ENCODE measurements at regions not wholly inside any gene's neighbourhood (a gene's known extent, or its start where the extent isn't known, plus 50 kb on each side); places are given as distances from the start of the nearest gene placed in this dataset.

DNA sequence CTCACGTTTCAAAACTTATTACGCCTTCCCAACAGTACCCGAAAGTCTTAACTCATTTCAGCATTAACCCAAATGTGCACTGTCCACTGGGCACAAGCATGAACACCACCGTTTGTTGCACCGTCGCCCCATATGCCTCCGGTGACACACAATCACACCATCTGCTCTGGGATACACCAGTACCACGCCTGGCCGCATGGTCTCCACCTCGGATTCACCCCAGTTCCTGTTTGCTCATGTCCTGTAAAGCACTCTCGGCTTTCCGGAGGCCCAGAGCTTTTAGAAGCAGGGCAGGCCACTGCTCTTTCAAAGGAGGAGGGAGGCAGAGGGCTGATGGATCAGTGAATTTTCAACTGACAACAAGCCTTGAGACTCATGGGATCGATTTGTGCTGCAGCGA is 1570.0 kb upstream of the DEFB115 start:
- TF ChIP-seq ZFX (IDR thresholded peaks at IDR 0.05; ENCODE audit: borderline replicate concordance), result no peak
- TF ChIP-seq CTCF (IDR thresholded peaks at IDR 0.05), result no peak
- no peak overlapping the region for H3K27ac ChIP-seq

DNA sequence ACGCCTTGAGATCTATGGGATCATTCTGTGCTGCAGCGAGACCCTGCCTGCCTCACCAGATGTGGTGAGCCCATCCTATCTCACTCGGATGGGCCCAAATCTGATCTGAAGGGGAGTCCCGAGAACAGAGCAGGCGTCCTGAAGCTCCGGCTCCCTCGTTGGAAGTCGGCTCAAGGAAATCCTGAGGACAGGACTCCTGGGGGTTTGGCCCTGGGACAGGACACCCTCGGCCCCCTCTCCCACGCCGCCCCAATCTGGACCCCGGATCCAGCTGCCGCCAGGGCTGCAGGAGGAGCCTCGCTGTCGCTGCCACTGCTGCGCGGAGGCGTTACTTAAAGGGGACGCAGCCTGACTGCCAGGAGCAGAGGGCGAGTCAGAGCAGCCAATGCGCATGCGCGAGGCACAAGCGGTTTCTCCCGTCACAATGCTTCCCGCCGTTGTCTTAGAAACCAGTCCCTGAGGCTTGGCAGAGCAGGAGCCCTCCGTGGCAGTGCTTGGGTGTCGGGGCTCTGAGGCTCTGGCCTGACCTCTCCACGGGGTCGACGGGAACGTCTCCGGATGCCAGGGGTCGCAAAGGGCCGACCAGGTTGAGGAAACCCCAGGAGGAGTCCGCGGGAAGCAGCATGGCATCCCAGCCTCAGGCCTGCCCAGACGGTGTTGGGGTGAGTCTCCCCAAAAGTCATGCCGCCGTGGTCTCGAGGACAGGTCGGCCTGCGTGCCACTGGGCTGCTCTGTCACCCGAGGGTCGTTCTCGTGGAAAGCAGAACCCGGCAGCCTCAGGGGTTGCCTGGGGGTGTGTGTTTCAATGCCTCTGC is 1567.8 kb upstream of the DEFB115 start:
- no peak overlapping the region for H3K27ac ChIP-seq
- no peak for TF ChIP-seq ZFX (IDR thresholded peaks at IDR 0.05; ENCODE audit: borderline replicate concordance)
- no peak for TF ChIP-seq CTCF (IDR thresholded peaks at IDR 0.05)

DNA sequence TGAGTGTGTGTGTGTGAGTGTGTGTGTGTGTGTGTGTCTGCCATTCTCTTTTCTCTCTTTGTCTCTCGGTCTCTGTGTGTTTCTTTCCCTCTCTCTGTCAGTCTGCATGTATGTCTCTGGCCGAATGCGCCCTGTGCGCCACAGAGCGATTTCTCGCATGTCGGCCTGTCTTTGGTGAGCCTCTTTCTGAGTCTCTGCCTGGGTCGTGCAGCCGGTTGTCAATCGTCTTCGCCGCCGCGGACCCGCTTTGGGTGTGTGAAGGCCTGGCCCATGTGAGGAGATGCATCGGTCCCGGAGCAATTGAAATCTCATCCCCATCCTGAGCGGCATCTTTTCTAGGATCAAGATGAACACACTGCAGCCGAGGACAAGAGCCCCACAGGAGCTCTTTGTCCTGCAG is 1567.2 kb upstream of the DEFB115 start:
- H3K27ac ChIP-seq, result no peak overlapping the region
- TF ChIP-seq CTCF (IDR thresholded peaks at IDR 0.05), result no peak
- no peak for TF ChIP-seq ZFX (IDR thresholded peaks at IDR 0.05; ENCODE audit: borderline replicate concordance)

DNA sequence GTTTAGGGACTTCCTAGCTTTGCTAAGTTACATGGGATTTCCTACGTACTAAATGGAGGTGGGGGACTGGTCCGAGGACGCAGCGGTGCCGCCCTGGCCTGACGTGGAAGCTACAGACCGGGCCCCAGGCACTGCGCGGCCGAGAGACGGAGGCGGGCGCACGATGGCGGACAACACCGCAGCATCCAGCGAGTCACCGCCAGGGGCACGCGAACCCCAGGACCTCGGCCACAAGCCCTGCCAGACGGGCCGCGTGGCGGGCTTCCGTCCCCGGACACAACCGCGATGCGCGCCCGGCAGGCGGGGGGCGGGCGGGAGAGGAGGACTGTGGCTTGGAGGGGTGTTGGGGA is 1516.9 kb upstream of the DEFB115 start:
- no peak overlapping the region for H3K27ac ChIP-seq
- TF ChIP-seq ZFX (IDR thresholded peaks at IDR 0.05; ENCODE audit: borderline replicate concordance) (no peak), CTCF (IDR thresholded peaks at IDR 0.05) (no peak)

DNA sequence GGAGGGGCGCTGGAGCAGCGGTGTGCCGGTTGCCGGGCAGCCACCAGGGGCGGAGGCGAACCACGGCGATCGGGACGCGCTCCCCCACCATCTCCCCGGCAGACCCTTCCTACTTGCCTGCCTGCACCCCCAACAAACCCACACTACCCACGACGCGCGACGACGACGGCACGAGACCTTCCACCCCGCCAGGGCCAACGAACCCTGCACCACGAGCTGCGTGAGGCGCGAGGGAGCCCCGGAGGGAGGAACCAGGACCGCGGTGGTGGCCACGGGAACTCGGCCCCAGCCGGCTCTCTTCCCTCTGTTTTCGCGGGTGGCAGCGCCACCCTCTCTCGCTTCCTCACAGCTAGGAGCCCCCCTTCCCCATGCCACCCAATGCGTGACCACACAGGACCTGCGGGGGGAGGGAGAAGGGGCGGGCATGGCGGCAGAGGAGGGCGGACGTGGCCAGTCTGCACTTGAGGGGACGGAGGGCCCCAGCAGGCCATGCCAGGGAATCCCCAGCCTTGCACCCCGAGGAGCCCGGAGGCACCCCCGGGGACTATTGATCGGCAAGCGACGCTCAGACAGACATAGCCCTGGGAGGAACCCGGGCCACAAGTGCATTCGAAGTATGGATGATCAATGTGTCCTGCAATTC is 1516.4 kb upstream of the DEFB115 start:
- TF ChIP-seq CTCF (IDR thresholded peaks at IDR 0.05) (no peak), ZFX (IDR thresholded peaks at IDR 0.05; ENCODE audit: borderline replicate concordance) (no peak)
- no peak overlapping the region for H3K27ac ChIP-seq

GRCh38 chr20:29741594-29741893 is 1515.9 kb upstream of the DEFB115 start:
- no peak overlapping the region for H3K27ac ChIP-seq
- TF ChIP-seq ZFX (IDR thresholded peaks at IDR 0.05; ENCODE audit: borderline replicate concordance), result no peak
- no peak for TF ChIP-seq CTCF (IDR thresholded peaks at IDR 0.05)

DNA sequence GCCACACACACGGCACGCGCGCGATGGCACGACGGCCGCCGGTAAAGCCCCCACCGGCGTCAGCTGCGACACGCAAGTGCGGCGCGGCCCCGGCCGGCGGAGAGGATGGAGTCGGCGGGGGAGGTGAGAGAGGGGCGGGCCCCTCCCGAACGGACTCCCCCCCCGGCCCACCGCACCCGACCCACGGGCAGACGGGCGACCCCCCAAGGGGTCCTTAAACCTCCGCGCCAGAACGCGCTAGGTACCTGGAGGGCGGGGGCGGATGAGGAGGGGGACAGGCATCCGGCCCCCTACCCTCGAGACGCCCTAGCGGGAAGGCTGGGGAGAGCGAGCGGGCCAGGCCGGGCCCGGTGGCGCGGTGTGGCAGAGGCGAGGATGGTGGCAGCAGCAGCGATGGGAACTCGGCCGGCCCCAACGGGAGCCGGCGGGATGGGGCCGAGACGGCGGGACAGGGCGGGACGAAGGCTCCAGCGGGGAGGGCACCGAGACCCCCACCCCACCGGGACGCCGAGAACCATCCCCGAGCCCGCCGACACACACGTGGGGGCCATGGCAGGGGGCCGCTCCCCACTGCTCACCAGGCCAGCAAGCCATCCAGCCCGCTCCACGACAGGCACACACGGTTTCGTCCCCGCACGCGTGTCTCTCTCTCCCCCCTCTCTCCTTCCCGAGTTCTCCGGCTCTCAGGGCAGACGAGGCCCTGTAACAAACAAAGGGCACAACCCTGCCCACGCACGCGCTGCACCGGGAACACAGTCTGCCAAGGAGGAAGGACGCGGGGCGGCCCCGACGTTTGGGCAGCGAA is 1515.4 kb upstream of the DEFB115 start:
- H3K27ac ChIP-seq, result no peak overlapping the region
- no peak for TF ChIP-seq CTCF (IDR thresholded peaks at IDR 0.05)
- no peak for TF ChIP-seq ZFX (IDR thresholded peaks at IDR 0.05; ENCODE audit: borderline replicate concordance)
